Upper lobe of left lung (tissue), 6 donors: ENCODE measurements at regions not wholly inside any gene's neighbourhood (a gene's known extent, or its start where the extent isn't known, plus 50 kb on each side); places are given as distances from the start of the nearest gene placed in this dataset.

Source experiments
- ATAC-seq, 2 donors: fragments of 200-7000 bp; cut with Tn5 transposase; one replicate each; pipeline ENCODE4 v1.9.1; 2022; ENCODE audit warnings: mild to moderate bottlenecking in 2 of 2, moderate library complexity in 2 of 2; ENCODE audit not compliant: low FRiP score in 2 of 2
- DNase-seq, 2 donors: peaks; one replicate each; pipeline ENCODE4 v3.0.0-alpha.2; 2019 to 2020
- H3K27ac ChIP-seq, 4 donors: fragments of 200-600 bp; sonication (generic); one replicate each; pipeline ENCODE4 v1.5.1; 2016 to 2019
- H3K27me3 ChIP-seq, 4 donors: fragments of 200-600 bp; sonication (generic); one replicate each; pipeline ENCODE4 v1.5.1; 2017 to 2019
- H3K36me3 ChIP-seq, 4 donors: fragments of 200-600 bp; sonication (generic); one replicate each; pipeline ENCODE4 v1.5.1; 2016 to 2019
- H3K4me1 ChIP-seq, 4 donors: fragments of 200-600 bp; sonication (generic); one replicate each; pipeline ENCODE4 v1.5.1; 2018 to 2019
- H3K4me3 ChIP-seq, 4 donors: fragments of 200-600 bp; sonication (generic); one replicate each; pipeline ENCODE4 v1.5.1; 2017 to 2019; ENCODE audit warnings: mild to moderate bottlenecking in 2 of 4, moderate library complexity in 1 of 4
- H3K9me3 ChIP-seq, 4 donors: fragments of 200-600 bp; sonication (generic); one replicate each; pipeline ENCODE4 v1.5.1; 2018 to 2019
- CTCF ChIP-seq, 6 experiments: fragments of 450-650 bp in 4 of 6; fragments of 200-600 bp in 2 of 6; sonication (generic) in 2 of 6; IDR thresholded peaks; one replicate each; pipeline ENCODE4 v1.5.1; 2016 to 2019; ENCODE audit warnings: antibody characterized with exemption in 6 of 6
- EP300 ChIP-seq, 4 donors: sonication (generic); formaldehyde crosslinking; IDR thresholded peaks; one replicate each; pipeline ENCODE4 v1.5.1; 2017; ENCODE audit warnings: antibody characterized with exemption in 4 of 4, control low read depth in 2 of 4
- POLR2A ChIP-seq, 4 donors: fragments of 450-650 bp; IDR thresholded peaks; one replicate each; pipeline ENCODE4 v1.5.1; 2016 to 2017; ENCODE audit warnings: antibody characterized with exemption in 4 of 4, mild to moderate bottlenecking in 2 of 4
- POLR2AphosphoS5 ChIP-seq, 2 donors: sonication (generic); formaldehyde crosslinking; IDR thresholded peaks; one replicate each; pipeline ENCODE4 v1.5.1; 2017; ENCODE audit warnings: antibody characterized with exemption in 2 of 2
- WGBS, 2 donors: methylation state at CpG; one replicate each; pipeline ENCODE4 v1.1.5; 2017 to 2018; 5-methylcytosine and 5-hydroxymethylcytosine counted together
- donor health status: DM: no; HTN: no; CAD: no; lungs with moderate emphysema.
- donor health status: DM: no; HTN: yes; CAD: no; lungs with severe emphysema.

GRCh38 chr7:81632418-81632817 lies 137.4 kb downstream of the HGF start:
- TF ChIP-seq CTCF (IDR thresholded peaks at IDR 0.05) (no peak), POLR2A (IDR thresholded peaks at IDR 0.05) (no peak), POLR2AphosphoS5 (IDR thresholded peaks at IDR 0.05) (no peak), EP300 (IDR thresholded peaks at IDR 0.05) (no peak)
- no peak for ATAC-seq
- H3K9me3 ChIP-seq: no peaks in the 10 kb centered on the region

GRCh38 chr7:81630600-81630999 lies 139.2 kb downstream of the HGF start:
- whole genome bisulfite sequencing, 2 donors: 90 to 94% methylated on average over 1 of the region's 1 CpG
- H3K27me3 ChIP-seq: no peaks in the 10 kb centered on the region
- no peaks in the 10 kb centered on the region for H3K9me3 ChIP-seq
- H3K27ac ChIP-seq: no peak overlapping the region
- ATAC-seq: no peak
- no peaks in the 10 kb centered on the region for H3K4me1 ChIP-seq
- DNase-seq: no peak
- no peak overlapping the region for H3K4me3 ChIP-seq
- H3K36me3 ChIP-seq: no peaks in the 10 kb centered on the region
- TF ChIP-seq POLR2A (IDR thresholded peaks at IDR 0.05): no peak
- TF ChIP-seq EP300 (IDR thresholded peaks at IDR 0.05): no peak
- TF ChIP-seq POLR2AphosphoS5 (IDR thresholded peaks at IDR 0.05): no peak
- no peak for TF ChIP-seq CTCF (IDR thresholded peaks at IDR 0.05)

More at GRCh38 chr7:81632418-81632817, 137.4 kb downstream of the HGF start:
- no peak for DNase-seq
- Histone ChIP-seq H3K27ac (no peak overlapping the region), H3K4me3 (no peak overlapping the region), H3K27me3 (no peaks in the 10 kb centered on the region), H3K4me1 (no peaks in the 10 kb centered on the region), H3K36me3 (no peaks in the 10 kb centered on the region)
- 94 to 96% methylated on average over 1 of the region's 1 CpG for WGBS, 2 donors

GRCh38 chr7:81629702-81630101 lies 140.1 kb downstream of the HGF start:
- Histone ChIP-seq H3K4me1 (no peaks in the 10 kb centered on the region), H3K36me3 (no peaks in the 10 kb centered on the region), H3K9me3 (no peaks in the 10 kb centered on the region), H3K4me3 (no peak overlapping the region), H3K27me3 (no peaks in the 10 kb centered on the region), H3K27ac (no peak overlapping the region)
- no peak for TF ChIP-seq EP300 (IDR thresholded peaks at IDR 0.05)
- TF ChIP-seq POLR2AphosphoS5 (IDR thresholded peaks at IDR 0.05): no peak
- TF ChIP-seq POLR2A (IDR thresholded peaks at IDR 0.05): no peak
- TF ChIP-seq CTCF (IDR thresholded peaks at IDR 0.05): no peak
- WGBS, 2 donors: 95 to 97% methylated on average over 2 of the region's 2 CpGs
- ATAC-seq (no peak), DNase-seq (no peak)

GRCh38 chr7:81628951-81629350 lies 140.9 kb downstream of the HGF start:
- Histone ChIP-seq H3K4me3 (no peak overlapping the region), H3K4me1 (no peaks in the 10 kb centered on the region), H3K9me3 (no peaks in the 10 kb centered on the region), H3K27me3 (no peaks in the 10 kb centered on the region), H3K36me3 (no peaks in the 10 kb centered on the region), H3K27ac (no peak overlapping the region)
- DNase-seq (no peak), ATAC-seq (no peak)
- TF ChIP-seq CTCF (IDR thresholded peaks at IDR 0.05) (no peak), POLR2AphosphoS5 (IDR thresholded peaks at IDR 0.05) (no peak), EP300 (IDR thresholded peaks at IDR 0.05) (no peak), POLR2A (IDR thresholded peaks at IDR 0.05) (no peak)

- H3K9me3 ChIP-seq: no peaks in the 10 kb centered on the region
- H3K4me3 ChIP-seq: no peak overlapping the region
- 82 to 84% methylated on average over 6 of the region's 6 CpGs for WGBS, 2 donors
- no peak for DNase-seq
- no peak for TF ChIP-seq POLR2A (IDR thresholded peaks at IDR 0.05)
- no peak overlapping the region for H3K27ac ChIP-seq
- no peak for ATAC-seq
- H3K36me3 ChIP-seq: no peaks in the 10 kb centered on the region
- H3K27me3 ChIP-seq: no peaks in the 10 kb centered on the region
- no peaks in the 10 kb centered on the region for H3K4me1 ChIP-seq
Observed at GRCh38 chr7:81627536-81628287, 142.1 kb downstream of the HGF start.
